Upper lobe of right lung (tissue), 1 donor: ENCODE measurements at regions not wholly inside any gene's neighbourhood (a gene's known extent, or its start where the extent isn't known, plus 50 kb on each side); places are given as distances from the start of the nearest gene placed in this dataset.
"Not testable (repeated sequence)": the region's sequence is repeated elsewhere in the genome, so short reads cannot be mapped to it uniquely, and the experiment has no call there.

Experiments used
- ATAC-seq: fragments of 200-7000 bp; cut with Tn5 transposase; one replicate; pipeline ENCODE4 v1.9.1; 2020; ENCODE audit warnings: mild to moderate bottlenecking, moderate library complexity
- DNase-seq: peaks from one replicate; pipeline ENCODE4 v3.0.0-alpha.2; 2020
- H3K27ac ChIP-seq: fragments of 200-600 bp; one replicate; pipeline ENCODE4 v1.8.0; 2022
- H3K27me3 ChIP-seq: fragments of 200-600 bp; one replicate; pipeline ENCODE4 v1.8.0; 2022; ENCODE audit warnings: mild to moderate bottlenecking
- H3K36me3 ChIP-seq: fragments of 200-600 bp; one replicate; pipeline ENCODE4 v1.8.0; 2022
- H3K4me1 ChIP-seq: fragments of 200-600 bp; one replicate; pipeline ENCODE4 v1.8.0; 2022
- H3K4me3 ChIP-seq: fragments of 200-600 bp; one replicate; pipeline ENCODE4 v1.8.0; 2022; ENCODE audit warnings: mild to moderate bottlenecking
- H3K9me3 ChIP-seq: fragments of 200-600 bp; one replicate; pipeline ENCODE4 v1.8.0; 2022
- CTCF ChIP-seq: fragments of 200-600 bp; IDR thresholded peaks from one replicate; pipeline ENCODE4 v1.8.0; 2022; ENCODE audit warnings: antibody characterized with exemption
- intact Hi-C: fragments of 100-400 bp; cut with DNase I; formaldehyde crosslinking; loops from one replicate; pipeline ENCODE4 v1.11.0; 2022
- donor health status: DM: no; HTN: yes; CAD: no; lungs with severe emphysema.

GRCh38 chr5:74521401-74521800 lies 119.1 kb downstream of the ENC1 start:
- TF ChIP-seq CTCF = no peak
- Histone ChIP-seq H3K9me3 (no peaks in the 10 kb centered on the region), H3K27me3 (no peaks in the 10 kb centered on the region), H3K4me1 (no peaks in the 10 kb centered on the region), H3K36me3 (no peaks in the 10 kb centered on the region), H3K27ac (no peak overlapping the region), H3K4me3 (no peak overlapping the region)
- ATAC-seq = no peak
- intact Hi-C loops = no loop called here
- DNase-seq = no peak

- intact Hi-C loops = no loop called here
- no peaks in the 10 kb centered on the region for H3K36me3 ChIP-seq
- no peak overlapping the region for H3K27ac ChIP-seq
- H3K4me1 ChIP-seq = no peaks in the 10 kb centered on the region
- H3K4me3 ChIP-seq = no peak overlapping the region
- H3K27me3 ChIP-seq = no peaks in the 10 kb centered on the region
- TF ChIP-seq CTCF = no peak
- H3K9me3 ChIP-seq = no peaks in the 10 kb centered on the region
- ATAC-seq (no peak), DNase-seq (no peak)
Measured at GRCh38 chr5:74519679-74520078, 120.8 kb downstream of the ENC1 start.

GRCh38 chr5:74519161-74519571 lies 121.4 kb downstream of the ENC1 start:
- no peaks in the 10 kb centered on the region for H3K36me3 ChIP-seq
- no peak for DNase-seq
- no peak overlapping the region for H3K4me3 ChIP-seq
- intact Hi-C loops = no loop called here
- no peaks in the 10 kb centered on the region for H3K9me3 ChIP-seq
- H3K4me1 ChIP-seq = no peaks in the 10 kb centered on the region
- no peaks in the 10 kb centered on the region for H3K27me3 ChIP-seq
- no peak overlapping the region for H3K27ac ChIP-seq
- peak; percentile 49 for ATAC-seq
- no peak for TF ChIP-seq CTCF

DNA sequence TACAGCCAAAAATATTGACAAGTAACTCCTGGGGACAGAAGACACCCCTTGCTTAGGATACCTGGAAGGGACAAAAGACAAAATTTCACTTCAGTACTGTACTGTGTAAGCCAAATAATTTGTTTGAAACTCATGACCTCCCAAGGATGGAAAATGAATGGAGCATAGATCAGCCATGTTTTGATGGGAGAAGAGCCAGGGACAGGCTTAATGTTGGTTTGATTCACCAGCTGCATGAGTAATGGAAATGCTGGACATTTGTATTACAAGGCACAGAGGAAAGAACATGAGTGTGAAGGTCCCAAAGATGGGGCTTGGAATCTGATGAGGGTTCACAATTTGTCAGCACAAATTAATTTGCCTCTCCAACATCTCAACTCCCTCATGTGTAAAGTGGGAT lies 122.8 kb downstream of the ENC1 start:
- ATAC-seq (no peak), DNase-seq (no peak)
- H3K4me1 ChIP-seq = no peaks in the 10 kb centered on the region
- intact Hi-C loops = no loop called here
- no peaks in the 10 kb centered on the region for H3K27me3 ChIP-seq
- no peak overlapping the region for H3K4me3 ChIP-seq
- no peak overlapping the region for H3K27ac ChIP-seq
- no peak for TF ChIP-seq CTCF
- H3K36me3 ChIP-seq = no peaks in the 10 kb centered on the region
- no peaks in the 10 kb centered on the region for H3K9me3 ChIP-seq

DNA sequence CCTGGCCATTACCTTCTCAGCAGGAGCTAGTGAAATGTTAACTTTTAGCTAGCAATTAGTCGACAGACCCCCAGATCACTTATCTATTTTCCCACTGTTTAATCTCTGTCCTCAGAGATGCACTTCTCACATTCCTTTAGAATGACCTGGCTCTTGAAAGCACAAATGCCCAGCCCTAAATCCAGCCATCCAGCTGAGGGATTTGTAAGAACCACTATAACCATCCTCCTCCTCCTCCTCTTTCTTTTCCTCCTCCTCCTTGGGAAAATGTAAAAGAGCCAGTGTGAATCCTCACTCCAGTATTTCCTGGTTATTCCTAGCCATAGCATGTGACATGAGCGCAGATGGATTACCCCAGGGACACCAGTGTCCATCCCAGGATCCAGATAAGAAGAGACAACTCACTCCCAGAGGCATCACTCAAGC lies 124.3 kb downstream of the ENC1 start:
- DNase-seq (no peak), ATAC-seq (no peak)
- no peaks in the 10 kb centered on the region for H3K9me3 ChIP-seq
- H3K27me3 ChIP-seq = no peaks in the 10 kb centered on the region
- no peak overlapping the region for H3K27ac ChIP-seq
- H3K36me3 ChIP-seq = no peaks in the 10 kb centered on the region
- no peaks in the 10 kb centered on the region for H3K4me1 ChIP-seq
- intact Hi-C loops = no loop called here
- no peak for TF ChIP-seq CTCF
- H3K4me3 ChIP-seq = no peak overlapping the region

DNA sequence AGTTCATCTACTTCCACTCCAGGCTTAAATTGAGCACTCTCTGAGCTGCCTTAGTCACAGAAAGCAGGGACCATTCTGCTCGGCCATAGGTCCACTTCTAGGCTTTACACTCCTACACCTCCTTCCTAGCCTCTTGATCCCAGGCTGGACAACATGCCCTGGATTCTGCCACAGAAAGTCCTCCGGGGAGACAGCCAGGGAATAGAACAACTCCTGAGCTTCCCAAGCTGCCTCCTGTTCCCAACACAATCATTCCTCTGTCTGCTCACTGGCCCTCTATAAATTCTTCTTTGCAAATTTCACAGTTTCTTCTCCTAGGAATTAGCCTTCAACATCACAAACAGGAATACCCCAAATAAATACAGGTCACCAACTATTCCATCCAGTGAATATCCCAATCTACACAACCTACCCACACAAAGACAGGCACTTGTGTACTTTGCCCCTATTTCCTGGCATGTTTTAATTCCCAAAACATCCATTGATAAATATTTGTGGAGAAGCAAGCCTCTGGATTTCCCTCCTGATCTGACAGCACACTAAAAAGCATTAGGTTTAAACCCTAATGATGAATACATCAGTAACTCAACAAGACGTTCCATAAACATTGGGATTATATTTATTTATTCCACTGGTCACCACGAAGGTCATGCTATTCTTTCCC lies 125.5 kb downstream of the ENC1 start:
- TF ChIP-seq CTCF = no peak
- H3K9me3 ChIP-seq = no peaks in the 10 kb centered on the region
- H3K4me3 ChIP-seq = no peak overlapping the region
- no peaks in the 10 kb centered on the region for H3K36me3 ChIP-seq
- no peak for ATAC-seq
- H3K4me1 ChIP-seq = no peaks in the 10 kb centered on the region
- intact Hi-C loops = no loop called here
- no peak for DNase-seq
- no peak overlapping the region for H3K27ac ChIP-seq
- no peaks in the 10 kb centered on the region for H3K27me3 ChIP-seq

GRCh38 chr5:74511770-74512169 lies 128.8 kb downstream of the ENC1 start:
- H3K27ac ChIP-seq, H3K36me3 ChIP-seq, DNase-seq, intact Hi-C loops, H3K9me3 ChIP-seq, H3K27me3 ChIP-seq, ATAC-seq, H3K4me3 ChIP-seq, H3K4me1 ChIP-seq: not testable (repeated sequence)
